SK-N-DZ (cell line): ENCODE measurements at regions not wholly inside any gene's neighbourhood (a gene's known extent, or its start where the extent isn't known, plus 50 kb on each side); places are given as distances from the start of the nearest gene placed in this dataset.
"Not testable (repeated sequence)": the region's sequence is repeated elsewhere in the genome, so short reads cannot be mapped to it uniquely, and the experiment has no call there.

Source experiments
- DNase-seq: peaks from one replicate; pipeline ENCODE4 v3.0.0-alpha.2; 2015; ENCODE audit warnings: low spot score

- DNase-seq, result no peak
Measured at GRCh38 chr16:60810250-60810649, 1226.0 kb downstream of the CDH8 start.

- DNase-seq, result no peak
Measured at GRCh38 chr16:60792437-60792836, 1243.8 kb downstream of the CDH8 start.

- DNase-seq, result no peak
Measured at GRCh38 chr16:60788631-60789030, 1247.6 kb downstream of the CDH8 start.

GRCh38 chr16:60776281-60776680 is 1260.0 kb downstream of the CDH8 start:
- DNase-seq, result no peak

GRCh38 chr16:60771138-60771537 is 1265.1 kb downstream of the CDH8 start:
- DNase-seq, result no peak

GRCh38 chr16:60770384-60770783 is 1265.9 kb downstream of the CDH8 start:
- DNase-seq, result not testable (repeated sequence)

GRCh38 chr16:60763869-60764268 is 1272.4 kb downstream of the CDH8 start:
- no peak for DNase-seq

GRCh38 chr16:60755907-60756306 is 1280.3 kb downstream of the CDH8 start:
- DNase-seq, result no peak

- no peak for DNase-seq
Measured at GRCh38 chr16:60748366-60748765, 1287.9 kb downstream of the CDH8 start.

GRCh38 chr16:60744198-60744597 is 1292.0 kb downstream of the CDH8 start:
- no peak for DNase-seq

- peak; percentile 24 for DNase-seq
Measured at GRCh38 chr16:60741810-60742209, 1294.4 kb downstream of the CDH8 start.

GRCh38 chr16:60739737-60740683 is 1296.2 kb downstream of the CDH8 start:
- DNase-seq, result no peak

GRCh38 chr16:60731329-60732050 is 1304.7 kb downstream of the CDH8 start:
- DNase-seq, result no peak

GRCh38 chr16:60729051-60729450 is 1307.2 kb downstream of the CDH8 start:
- no peak for DNase-seq

GRCh38 chr16:60727851-60728250 is 1308.4 kb downstream of the CDH8 start:
- peak; percentile 62 for DNase-seq

GRCh38 chr16:60720060-60720459 is 1316.2 kb downstream of the CDH8 start:
- no peak for DNase-seq

- DNase-seq, result peak; percentile 71
Measured at GRCh38 chr16:60717808-60718207, 1318.4 kb downstream of the CDH8 start.

- no peak for DNase-seq
Measured at GRCh38 chr16:60712144-60712543, 1324.1 kb downstream of the CDH8 start.

- DNase-seq, result no peak
Measured at GRCh38 chr16:60704726-60705125, 1331.5 kb downstream of the CDH8 start.

- DNase-seq, result no peak
Measured at GRCh38 chr16:60703096-60703495, 1333.1 kb downstream of the CDH8 start.

- DNase-seq, result no peak
Measured at GRCh38 chr16:60686824-60687223, 1349.4 kb downstream of the CDH8 start.

- DNase-seq, result no peak
Measured at GRCh38 chr16:60684002-60684401, 1352.2 kb downstream of the CDH8 start.

- DNase-seq, result no peak
Measured at GRCh38 chr16:60682219-60682618, 1354.0 kb downstream of the CDH8 start.
